Trophoblast cell (in vitro differentiated cells and primary cell): ENCODE measurements at regions not wholly inside any gene's neighbourhood (a gene's known extent, or its start where the extent isn't known, plus 50 kb on each side); places are given as distances from the start of the nearest gene placed in this dataset.

Experiments used
- DNase-seq, 2 donors: peaks; one replicate each; pipeline ENCODE4 v3.0.0-alpha.2; 2016
- H2AFZ ChIP-seq: 2 replicates; pipeline ENCODE4 v1.6.1; 2013; ENCODE audit warnings: low read length, moderate library complexity, mild to moderate bottlenecking; ENCODE audit not compliant: insufficient read depth, poor library complexity
- H2AK5ac ChIP-seq: 2 replicates; pipeline ENCODE4 v1.6.1; 2013; ENCODE audit warnings: mild to moderate bottlenecking, low read length
- H2BK120ac ChIP-seq: 2 replicates; pipeline ENCODE4 v1.6.1; 2013; ENCODE audit warnings: low read length, mild to moderate bottlenecking, moderate library complexity; ENCODE audit not compliant: insufficient read depth, poor library complexity
- H2BK12ac ChIP-seq: 2 replicates; pipeline ENCODE4 v1.6.1; 2013; ENCODE audit warnings: mild to moderate bottlenecking, low read length, moderate library complexity
- H2BK5ac ChIP-seq: 2 replicates; pipeline ENCODE4 v1.6.1; 2013; ENCODE audit warnings: low read length, low read depth, moderate library complexity, mild to moderate bottlenecking; ENCODE audit not compliant: poor library complexity
- H3K14ac ChIP-seq: 2 replicates; pipeline ENCODE4 v1.6.1; 2013; ENCODE audit warnings: mild to moderate bottlenecking, low read length
- H3K18ac ChIP-seq: 2 replicates; pipeline ENCODE4 v1.6.1; 2013; ENCODE audit warnings: mild to moderate bottlenecking, low read length
- H3K23ac ChIP-seq: 2 replicates; pipeline ENCODE4 v1.6.1; 2013; ENCODE audit warnings: low read length
- H3K27ac ChIP-seq: 2 replicates; pipeline ENCODE4 v1.5.1; 2013; ENCODE audit warnings: low read depth, mild to moderate bottlenecking, inconsistent platforms, low read length, moderate library complexity
- H3K27me3 ChIP-seq: 2 replicates; pipeline ENCODE4 v1.6.1; 2013; ENCODE audit warnings: inconsistent platforms, mild to moderate bottlenecking, low read length, moderate library complexity; ENCODE audit not compliant: insufficient read depth
- H3K36me3 ChIP-seq, 2 experiments: 1 replicate in 1 of 2; 2 replicates in 1 of 2; pipeline ENCODE4 v1.6.1; 2013; ENCODE audit warnings: low read length in 2 of 2, mild to moderate bottlenecking in 2 of 2, moderate library complexity in 1 of 2; ENCODE audit not compliant: insufficient read depth in 2 of 2, control insufficient read depth in 1 of 2
- H3K4ac ChIP-seq: 2 replicates; pipeline ENCODE4 v1.6.1; 2013; ENCODE audit warnings: low read depth, mild to moderate bottlenecking, low read length, moderate library complexity
- H3K4me1 ChIP-seq, 2 experiments: 1 replicate in 1 of 2; 2 replicates in 1 of 2; pipeline ENCODE4 v1.6.1; 2013; ENCODE audit warnings: low read length in 2 of 2, mild to moderate bottlenecking in 2 of 2, moderate library complexity in 1 of 2; ENCODE audit not compliant: insufficient read depth in 2 of 2, control insufficient read depth in 1 of 2
- H3K4me2 ChIP-seq: 2 replicates; pipeline ENCODE4 v1.6.1; 2013; ENCODE audit warnings: inconsistent platforms, mild to moderate bottlenecking, low read length, moderate library complexity
- H3K4me3 ChIP-seq: 2 replicates; pipeline ENCODE4 v1.5.1; 2013; ENCODE audit warnings: mild to moderate bottlenecking, low read depth, low read length, inconsistent platforms
- H3K79me1 ChIP-seq: one replicate; pipeline ENCODE4 v1.6.1; 2013; ENCODE audit warnings: low read length
- H3K79me2 ChIP-seq: 2 replicates; pipeline ENCODE4 v1.6.1; 2013; ENCODE audit warnings: low read length, mild to moderate bottlenecking; ENCODE audit not compliant: control insufficient read depth, insufficient read depth, poor library complexity
- H3K9ac ChIP-seq: 2 replicates; pipeline ENCODE4 v1.6.1; 2013; ENCODE audit warnings: mild to moderate bottlenecking, low read length
- H3K9me3 ChIP-seq: 2 replicates; pipeline ENCODE4 v1.6.1; 2013; ENCODE audit warnings: low read depth, mild to moderate bottlenecking, control low read depth, inconsistent platforms, low read length; ENCODE audit not compliant: insufficient read depth
- H4K12ac ChIP-seq: 2 replicates; pipeline ENCODE4 v1.6.1; 2013; ENCODE audit warnings: low read depth, mild to moderate bottlenecking, low read length, moderate library complexity
- H4K8ac ChIP-seq: 2 replicates; pipeline ENCODE4 v1.6.1; 2013; ENCODE audit warnings: low read depth, mild to moderate bottlenecking, low read length, moderate library complexity
- H4K91ac ChIP-seq: one replicate; pipeline ENCODE4 v1.6.1; 2013; ENCODE audit warnings: low read depth, mild to moderate bottlenecking, low read length, moderate library complexity
- WGBS: extraction: QIAGEN DNeasy Blood & Tissue Kit; methylation state at CpG from one replicate; pipeline ENCODE4 v1.1.7; 2013; ENCODE audit warnings: missing lambda C conversion rate; ENCODE audit not compliant: insufficient read length, insufficient coverage; ENCODE audit errors: extremely low coverage; 5-methylcytosine and 5-hydroxymethylcytosine counted together

DNA sequence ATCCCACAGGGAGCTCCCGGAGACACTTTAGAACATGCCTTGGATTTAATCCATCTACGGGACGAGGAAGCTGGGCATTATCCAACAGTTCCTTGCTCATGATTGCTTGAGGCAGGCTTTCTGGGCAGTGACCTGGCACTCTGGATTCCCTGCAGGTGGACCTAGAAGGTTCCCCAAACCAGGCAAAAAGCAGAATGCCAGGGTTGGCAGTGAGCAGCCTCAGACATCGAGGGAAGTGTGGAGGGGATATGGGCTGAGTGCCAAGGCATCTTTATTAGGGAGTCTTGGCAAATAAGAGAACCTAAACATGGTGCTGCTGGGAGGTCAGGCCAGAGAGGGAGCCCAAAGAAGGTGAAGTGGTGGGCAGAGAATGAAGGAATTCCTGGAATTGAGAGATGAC lies 158.5 kb downstream of the CD83 start:
- no peaks in the 10 kb centered on the region for H3K79me2 ChIP-seq
- peaks cover 11% of the 10 kb centered on the region for H3K9me3 ChIP-seq
- H3K23ac ChIP-seq = no peak overlapping the region
- no peaks in the 10 kb centered on the region for H3K36me3 ChIP-seq
- H3K9ac ChIP-seq = no peak overlapping the region
- H3K14ac ChIP-seq = no peak overlapping the region
- no peak overlapping the region for H4K8ac ChIP-seq
- H3K4me1 ChIP-seq = no peaks in the 10 kb centered on the region
- H2BK120ac ChIP-seq = no peak overlapping the region
- H4K91ac ChIP-seq = no peak overlapping the region
- no peaks in the 10 kb centered on the region for H3K27me3 ChIP-seq
- no peak overlapping the region for H3K4me3 ChIP-seq
- no peak overlapping the region for H3K4ac ChIP-seq
- no peak overlapping the region for H4K12ac ChIP-seq
- no peak overlapping the region for H2AFZ ChIP-seq
- no peak overlapping the region for H3K18ac ChIP-seq
- no peak overlapping the region for H3K27ac ChIP-seq
- H3K79me1 ChIP-seq = no peaks in the 10 kb centered on the region
- DNase-seq = no peak
- no peak overlapping the region for H2BK5ac ChIP-seq
- H2AK5ac ChIP-seq = no peak overlapping the region
- H3K4me2 ChIP-seq = no peak overlapping the region
- WGBS = no CpG with 5 or more reads among the region's 4 CpGs
- no peak overlapping the region for H2BK12ac ChIP-seq

DNA sequence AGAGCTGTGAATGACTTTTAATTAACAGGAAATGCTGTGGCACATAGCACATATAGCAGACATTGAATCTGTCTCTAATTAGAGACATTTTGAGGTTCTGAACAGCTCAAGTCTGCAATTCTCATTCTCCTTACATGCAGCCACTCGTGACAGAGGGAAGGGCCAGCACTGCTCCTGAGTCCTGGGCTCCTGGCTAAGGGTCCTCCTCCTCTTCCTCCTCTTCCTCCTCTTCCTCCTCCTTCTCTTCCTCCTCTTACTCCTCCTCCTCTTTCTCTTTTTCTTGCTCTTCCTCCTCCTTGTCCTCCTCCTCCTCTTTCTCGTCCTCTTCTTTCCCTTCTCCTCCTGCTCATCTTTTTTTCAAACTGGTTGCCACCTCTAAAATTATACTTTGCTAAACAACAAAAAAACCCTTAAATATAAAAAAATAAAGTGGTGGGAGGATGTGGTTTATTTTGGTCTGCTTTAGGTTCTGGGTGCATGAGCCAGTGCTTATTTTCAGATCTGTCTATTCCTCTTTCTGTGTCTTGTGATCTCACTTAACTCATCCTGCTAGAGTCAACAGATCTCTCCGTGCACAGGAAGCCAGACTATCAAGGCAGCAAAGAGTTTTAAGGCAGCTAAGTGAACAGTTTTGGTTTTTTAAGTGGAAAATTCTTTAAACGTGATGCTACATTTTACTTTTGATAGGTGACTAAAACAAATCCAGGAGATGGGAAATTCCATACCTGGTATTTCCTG lies 159.3 kb downstream of the CD83 start:
- H3K27ac ChIP-seq = no peak overlapping the region
- H2AFZ ChIP-seq = no peak overlapping the region
- H3K4me2 ChIP-seq = no peak overlapping the region
- H3K79me2 ChIP-seq = no peaks in the 10 kb centered on the region
- no peak overlapping the region for H4K8ac ChIP-seq
- no peaks in the 10 kb centered on the region for H3K4me1 ChIP-seq
- no peak overlapping the region for H3K23ac ChIP-seq
- H3K4me3 ChIP-seq = no peak overlapping the region
- H2BK120ac ChIP-seq = no peak overlapping the region
- no peak overlapping the region for H3K14ac ChIP-seq
- H3K4ac ChIP-seq = no peak overlapping the region
- 80% methylated on average over 1 of the region's 4 CpGs for WGBS
- H3K18ac ChIP-seq = no peak overlapping the region
- H3K27me3 ChIP-seq = no peaks in the 10 kb centered on the region
- no peak overlapping the region for H2AK5ac ChIP-seq
- H3K9me3 ChIP-seq = peaks cover 11% of the 10 kb centered on the region
- no peak for DNase-seq
- H2BK5ac ChIP-seq = no peak overlapping the region
- H3K36me3 ChIP-seq = no peaks in the 10 kb centered on the region
- no peak overlapping the region for H3K9ac ChIP-seq
- H4K12ac ChIP-seq = no peak overlapping the region
- no peak overlapping the region for H4K91ac ChIP-seq
- no peak overlapping the region for H2BK12ac ChIP-seq
- H3K79me1 ChIP-seq = no peaks in the 10 kb centered on the region

DNA sequence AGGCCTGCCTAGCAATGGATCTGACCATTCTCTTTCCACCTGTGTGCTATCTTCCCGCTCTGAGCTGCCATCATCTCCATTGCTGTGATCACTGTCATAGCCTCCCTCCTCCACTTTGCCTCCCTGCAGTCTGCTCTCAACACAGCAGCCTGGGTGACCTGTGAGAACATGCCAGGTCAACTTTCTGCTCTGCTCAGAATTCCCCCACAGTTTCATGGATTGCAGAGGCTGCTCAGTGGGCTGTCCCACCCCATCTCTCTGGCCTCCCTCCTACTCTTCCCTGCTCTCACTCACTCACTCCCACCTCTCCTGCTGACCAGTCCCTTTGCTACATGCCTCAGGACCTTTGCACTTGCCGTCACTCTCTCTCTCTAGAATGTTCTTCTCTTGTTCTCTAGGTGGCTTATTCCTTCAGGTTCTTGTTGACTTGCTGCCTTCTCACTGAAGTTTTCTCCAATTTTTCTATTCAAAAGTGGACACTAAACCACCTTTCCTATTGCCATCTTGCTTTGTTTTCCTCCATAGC lies 159.9 kb downstream of the CD83 start:
- Histone ChIP-seq H3K79me1 (no peaks in the 10 kb centered on the region), H4K91ac (no peak overlapping the region), H3K14ac (no peak overlapping the region), H3K4me2 (no peak overlapping the region), H3K23ac (no peak overlapping the region), H3K4me3 (no peak overlapping the region), H3K9me3 (peaks cover 9% of the 10 kb centered on the region), H3K79me2 (no peaks in the 10 kb centered on the region), H2AK5ac (no peak overlapping the region), H2BK12ac (no peak overlapping the region), H3K27ac (no peak overlapping the region), H3K36me3 (no peaks in the 10 kb centered on the region), H2BK120ac (no peak overlapping the region), H3K4me1 (no peaks in the 10 kb centered on the region), H3K27me3 (no peaks in the 10 kb centered on the region), H2AFZ (no peak overlapping the region), H3K18ac (no peak overlapping the region), H4K8ac (no peak overlapping the region), H3K9ac (no peak overlapping the region), H2BK5ac (no peak overlapping the region), H3K4ac (no peak overlapping the region), H4K12ac (no peak overlapping the region)
- no CpG with 5 or more reads among the region's 2 CpGs for WGBS
- no peak for DNase-seq

DNA sequence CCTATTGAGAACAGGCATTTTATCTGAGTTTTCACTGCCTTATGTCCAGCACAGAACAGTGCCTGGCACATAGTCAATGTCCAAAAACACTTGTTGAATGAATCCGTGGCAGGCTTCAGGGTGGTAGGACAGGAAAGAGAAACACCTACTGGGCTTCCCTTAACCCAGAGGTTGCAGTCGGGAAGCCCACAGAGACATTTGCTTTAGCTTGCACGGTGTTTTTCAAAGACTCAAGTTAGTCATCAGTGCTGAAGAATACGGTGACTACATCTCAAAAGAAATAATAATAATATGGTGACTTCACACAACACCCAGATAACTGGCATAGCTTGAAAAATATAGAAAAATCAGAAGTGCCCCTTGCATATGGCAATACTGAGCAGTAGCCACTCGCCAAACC lies 160.4 kb downstream of the CD83 start:
- Histone ChIP-seq H3K79me1 (no peaks in the 10 kb centered on the region), H3K4me3 (no peak overlapping the region), H4K8ac (no peak overlapping the region), H3K23ac (no peak overlapping the region), H3K79me2 (no peaks in the 10 kb centered on the region), H2BK12ac (no peak overlapping the region), H3K36me3 (no peaks in the 10 kb centered on the region), H4K12ac (no peak overlapping the region), H3K4ac (no peak overlapping the region), H3K27me3 (no peaks in the 10 kb centered on the region), H3K18ac (no peak overlapping the region), H3K4me1 (no peaks in the 10 kb centered on the region), H3K9me3 (peaks cover 5% of the 10 kb centered on the region), H3K27ac (no peak overlapping the region), H3K9ac (no peak overlapping the region), H2BK5ac (no peak overlapping the region), H2AFZ (no peak overlapping the region), H3K14ac (no peak overlapping the region), H4K91ac (no peak overlapping the region), H3K4me2 (no peak overlapping the region), H2AK5ac (no peak overlapping the region), H2BK120ac (no peak overlapping the region)
- no CpG with 5 or more reads among the region's 5 CpGs for WGBS
- no peak for DNase-seq
